Loucy (cell line): ENCODE measurements at regions not wholly inside any gene's neighbourhood (a gene's known extent, or its start where the extent isn't known, plus 50 kb on each side); places are given as distances from the start of the nearest gene placed in this dataset.

Source experiments
- H2AFZ ChIP-seq: fragments of 200-600 bp; sonication (generic); 2 replicates; pipeline ENCODE4 v1.6.0; 2016; ENCODE audit warnings: antibody characterized with exemption, mild to moderate bottlenecking, low read length, moderate library complexity
- H3F3A ChIP-seq: fragments of 200-600 bp; 2 replicates; pipeline ENCODE4 v1.6.0; 2016; ENCODE audit warnings: antibody characterized with exemption, low read depth, mild to moderate bottlenecking
- H3K27me3 ChIP-seq: fragments of 200-600 bp; sonication (generic); 2 replicates; pipeline ENCODE4 v1.6.1; 2014; ENCODE audit warnings: low read length, mild to moderate bottlenecking; ENCODE audit not compliant: insufficient read depth, poor library complexity, severe bottlenecking
- H3K36me3 ChIP-seq: fragments of 200-600 bp; sonication (generic); 2 replicates; pipeline ENCODE4 v1.6.1; 2016; ENCODE audit warnings: low read length; ENCODE audit not compliant: insufficient read depth
- H3K4me1 ChIP-seq: fragments of 200-600 bp; sonication (generic); 2 replicates; pipeline ENCODE4 v1.5.1; 2014; ENCODE audit warnings: low read length, mild to moderate bottlenecking; ENCODE audit not compliant: insufficient read depth, poor library complexity, severe bottlenecking
- H3K4me2 ChIP-seq: fragments of 200-600 bp; sonication (generic); 2 replicates; pipeline ENCODE4 v1.6.0; 2014; ENCODE audit warnings: antibody characterized with exemption, low read length, low read depth, mild to moderate bottlenecking; ENCODE audit not compliant: poor library complexity, severe bottlenecking
- H3K4me3 ChIP-seq: fragments of 200-600 bp; sonication (generic); 2 replicates; pipeline ENCODE4 v1.5.1; 2014; ENCODE audit warnings: low read length, mild to moderate bottlenecking, mixed read lengths; ENCODE audit not compliant: poor library complexity, severe bottlenecking
- H3K79me2 ChIP-seq: fragments of 200-600 bp; sonication (generic); 2 replicates; pipeline ENCODE4 v1.6.1; 2014; ENCODE audit warnings: low read length; ENCODE audit not compliant: insufficient read depth
- H3K9ac ChIP-seq: fragments of 200-600 bp; sonication (generic); 2 replicates; pipeline ENCODE4 v1.6.0; 2014; ENCODE audit warnings: mild to moderate bottlenecking, low read depth, low read length, moderate library complexity; ENCODE audit not compliant: poor library complexity, severe bottlenecking
- H3K9me2 ChIP-seq: fragments of 200-600 bp; sonication (generic); replicated peaks from 2 replicates; pipeline ENCODE4 v1.6.1; 2016; ENCODE audit warnings: low read depth, low read length, mixed read lengths
- H3K9me3 ChIP-seq: fragments of 200-600 bp; sonication (generic); 2 replicates; pipeline ENCODE4 v1.6.1; 2014; ENCODE audit warnings: mild to moderate bottlenecking, antibody characterized with exemption, low read length, low read depth; ENCODE audit not compliant: insufficient read depth
- H4K20me1 ChIP-seq: fragments of 200-600 bp; sonication (generic); 2 replicates; pipeline ENCODE4 v1.6.0; 2014; ENCODE audit warnings: antibody characterized with exemption, low read length, mild to moderate bottlenecking; ENCODE audit not compliant: insufficient read depth, poor library complexity, severe bottlenecking
- CTCF ChIP-seq: fragments of 200-600 bp; sonication (generic); conservative IDR thresholded peaks from 2 replicates; pipeline ENCODE4 v1.5.1; 2014; ENCODE audit warnings: mild to moderate bottlenecking, antibody characterized with exemption, low read length
- EZH2phosphoT487 ChIP-seq: fragments of 200-600 bp; IDR thresholded peaks from 2 replicates; pipeline ENCODE4 v1.6.1; 2018; ENCODE audit warnings: antibody characterized with exemption, mild to moderate bottlenecking, moderate library complexity, borderline replicate concordance

GRCh38 chr6:135594000-135594399, 96.5 kb upstream of the AHI1 start:
- Histone ChIP-seq H3K27me3 (no peaks in the 10 kb centered on the region), H3K79me2 (no peaks in the 10 kb centered on the region), H3K9ac (no peak overlapping the region), H3K36me3 (no peaks in the 10 kb centered on the region), H3K9me3 (no peaks in the 10 kb centered on the region), H3K4me2 (no peak overlapping the region), H4K20me1 (no peaks in the 10 kb centered on the region), H3K4me1 (no peaks in the 10 kb centered on the region), H2AFZ (no peak overlapping the region), H3K4me3 (no peak overlapping the region), H3F3A (no peaks in the 10 kb centered on the region), H3K9me2 (no peaks in the 10 kb centered on the region)
- TF ChIP-seq EZH2phosphoT487 (no peak), CTCF (no peak)

DNA sequence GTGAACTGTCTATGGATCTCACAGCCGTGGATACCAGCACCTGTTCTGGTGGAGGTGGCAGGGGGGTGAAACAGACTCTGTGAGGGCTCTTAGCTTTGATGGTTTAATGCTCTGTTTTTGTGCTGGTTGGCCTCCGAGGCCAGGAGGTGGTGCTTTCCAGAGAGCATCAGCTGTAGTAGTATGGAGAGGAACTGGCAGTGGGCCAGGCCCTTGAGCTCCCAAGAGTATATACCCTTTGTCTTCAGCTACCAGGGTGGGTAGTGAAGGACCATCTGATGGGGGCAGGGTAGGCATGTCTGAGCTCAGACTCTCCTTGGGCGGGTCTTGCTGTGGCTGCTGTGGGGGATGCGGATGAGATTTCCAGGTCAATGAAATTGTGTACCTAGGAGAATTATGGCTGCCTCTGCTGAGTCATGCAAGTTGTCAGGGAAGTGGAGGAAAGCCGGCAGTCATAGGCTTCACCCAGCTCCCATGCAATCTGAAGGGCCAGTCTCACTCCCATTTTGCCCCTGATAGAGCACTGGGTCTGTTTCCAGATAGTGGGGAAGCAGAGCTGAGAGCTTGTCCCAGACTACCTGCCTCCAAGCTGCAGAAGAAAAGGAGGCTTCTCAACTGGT, 102.7 kb upstream of the AHI1 start:
- Histone ChIP-seq H3K27me3 (no peaks in the 10 kb centered on the region), H3K9me2 (no peaks in the 10 kb centered on the region), H3F3A (no peaks in the 10 kb centered on the region), H2AFZ (no peak overlapping the region), H3K4me2 (no peak overlapping the region), H3K4me3 (no peak overlapping the region), H3K36me3 (no peaks in the 10 kb centered on the region), H3K9me3 (no peaks in the 10 kb centered on the region), H3K79me2 (no peaks in the 10 kb centered on the region), H4K20me1 (no peaks in the 10 kb centered on the region), H3K9ac (no peak overlapping the region), H3K4me1 (no peaks in the 10 kb centered on the region)
- no peak for TF ChIP-seq EZH2phosphoT487

DNA sequence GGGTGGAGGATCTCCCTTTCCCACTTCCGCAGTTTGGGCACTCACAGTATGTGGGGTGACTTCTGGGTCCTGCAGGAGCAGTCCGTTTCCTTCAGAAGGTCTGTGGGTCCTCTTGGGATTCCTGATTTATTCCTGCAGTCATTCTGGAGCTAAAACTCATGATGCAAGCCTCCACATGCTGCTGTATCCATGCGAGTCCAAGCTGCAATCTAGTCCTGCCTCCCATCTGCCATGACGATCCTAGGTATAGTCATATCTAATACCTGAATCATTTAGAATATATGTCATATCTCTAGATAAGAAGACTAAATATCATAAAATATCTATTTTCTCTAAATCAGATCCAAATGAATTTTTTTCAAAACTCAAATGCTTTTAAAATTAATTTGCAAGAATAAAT, 103.4 kb upstream of the AHI1 start:
- no peaks in the 10 kb centered on the region for H3F3A ChIP-seq
- H3K4me3 ChIP-seq, result no peak overlapping the region
- no peaks in the 10 kb centered on the region for H4K20me1 ChIP-seq
- H3K4me2 ChIP-seq, result no peak overlapping the region
- no peaks in the 10 kb centered on the region for H3K9me2 ChIP-seq
- TF ChIP-seq CTCF (no peak), EZH2phosphoT487 (no peak)
- H3K9ac ChIP-seq, result no peak overlapping the region
- no peaks in the 10 kb centered on the region for H3K4me1 ChIP-seq
- H2AFZ ChIP-seq, result no peak overlapping the region
- no peaks in the 10 kb centered on the region for H3K79me2 ChIP-seq
- no peaks in the 10 kb centered on the region for H3K36me3 ChIP-seq
- no peaks in the 10 kb centered on the region for H3K27me3 ChIP-seq
- no peaks in the 10 kb centered on the region for H3K9me3 ChIP-seq

- H3K4me1 ChIP-seq, result no peaks in the 10 kb centered on the region
- TF ChIP-seq CTCF, result no peak
- no peak for TF ChIP-seq EZH2phosphoT487
- H3K4me3 ChIP-seq, result no peak overlapping the region
- H4K20me1 ChIP-seq, result no peaks in the 10 kb centered on the region
- H3K4me2 ChIP-seq, result no peak overlapping the region
- no peak overlapping the region for H2AFZ ChIP-seq
- no peaks in the 10 kb centered on the region for H3F3A ChIP-seq
- H3K27me3 ChIP-seq, result no peaks in the 10 kb centered on the region
- no peaks in the 10 kb centered on the region for H3K9me2 ChIP-seq
- H3K36me3 ChIP-seq, result no peaks in the 10 kb centered on the region
- H3K9ac ChIP-seq, result no peak overlapping the region
- no peaks in the 10 kb centered on the region for H3K79me2 ChIP-seq
- no peaks in the 10 kb centered on the region for H3K9me3 ChIP-seq
These were observed 104.3 kb upstream of the AHI1 start for GRCh38 chr6:135601857-135602256.
